Neural progenitor cell (in vitro differentiated cells): ENCODE measurements at regions not wholly inside any gene's neighbourhood (a gene's known extent, or its start where the extent isn't known, plus 50 kb on each side); places are given as distances from the start of the nearest gene placed in this dataset.

Experiments
- DNase-seq: peaks from one replicate; pipeline ENCODE4 v3.0.0-alpha.2; 2016; ENCODE audit warnings: low spot score
- H2AFZ ChIP-seq: fragments of 200-600 bp; sonication (generic); replicated peaks from 2 replicates; pipeline ENCODE4 v1.6.1; 2016; ENCODE audit warnings: antibody characterized with exemption
- H3F3A ChIP-seq: fragments of 200-600 bp; sonication (generic); 2 replicates; pipeline ENCODE4 v1.6.1; 2016; ENCODE audit warnings: antibody characterized with exemption, low read depth
- H3K27ac ChIP-seq: fragments of 200-600 bp; sonication (generic); 2 replicates; pipeline ENCODE4 v1.5.1; 2016; ENCODE audit warnings: mild to moderate bottlenecking
- H3K27me3 ChIP-seq: fragments of 200-600 bp; sonication (generic); 2 replicates; pipeline ENCODE4 v1.6.1; 2016; ENCODE audit warnings: mild to moderate bottlenecking, moderate library complexity
- H3K36me3 ChIP-seq: fragments of 200-600 bp; sonication (generic); 2 replicates; pipeline ENCODE4 v1.5.1; 2016
- H3K4me1 ChIP-seq: fragments of 200-600 bp; sonication (generic); 2 replicates; pipeline ENCODE4 v1.6.1; 2016; ENCODE audit warnings: mixed run types
- H3K4me2 ChIP-seq: fragments of 200-600 bp; sonication (generic); 2 replicates; pipeline ENCODE4 v1.6.1; 2016
- H3K4me3 ChIP-seq: fragments of 200-600 bp; sonication (generic); 2 replicates; pipeline ENCODE4 v1.5.1; 2016
- H3K79me2 ChIP-seq: fragments of 200-600 bp; sonication (generic); 2 replicates; pipeline ENCODE4 v1.6.1; 2016; ENCODE audit warnings: low read depth
- H3K9ac ChIP-seq: fragments of 200-600 bp; sonication (generic); 2 replicates; pipeline ENCODE4 v1.6.1; 2016
- H3K9me3 ChIP-seq: fragments of 200-600 bp; sonication (generic); 2 replicates; pipeline ENCODE4 v1.5.1; 2016; ENCODE audit warnings: low read depth
- H4K20me1 ChIP-seq: fragments of 200-600 bp; sonication (generic); 2 replicates; pipeline ENCODE4 v1.6.1; 2016; ENCODE audit warnings: low read depth
- H3K27ac Mint-ChIP-seq: 3 replicates; pipeline ENCODE4 v1.8.0; 2021; ENCODE audit warnings: mixed read lengths
- H3K27me3 Mint-ChIP-seq: 2 replicates; pipeline ENCODE4 v1.8.0; 2022; ENCODE audit warnings: low read depth, mild to moderate bottlenecking, inconsistent platforms, moderate library complexity, mixed read lengths; ENCODE audit not compliant: insufficient read depth
- H3K36me3 Mint-ChIP-seq: 3 replicates; pipeline ENCODE4 v1.8.0; 2021; ENCODE audit warnings: mixed read lengths
- H3K4me1 Mint-ChIP-seq: 3 replicates; pipeline ENCODE4 v1.8.0; 2021; ENCODE audit warnings: mixed read lengths
- H3K4me3 Mint-ChIP-seq: 3 replicates; pipeline ENCODE4 v1.8.0; 2021; ENCODE audit warnings: mild to moderate bottlenecking, moderate library complexity, mixed read lengths
- H3K9me3 Mint-ChIP-seq: 3 replicates; pipeline ENCODE4 v1.8.0; 2020; ENCODE audit warnings: mixed read lengths
- CTCF ChIP-seq: fragments of 200-600 bp; sonication (generic); IDR thresholded peaks from 2 replicates; pipeline ENCODE4 v1.5.1; 2017; ENCODE audit warnings: antibody characterized with exemption, mild to moderate bottlenecking
- EZH2 ChIP-seq: fragments of 200-600 bp; sonication (generic); IDR thresholded peaks from 2 replicates; pipeline ENCODE4 v1.6.1; 2017; ENCODE audit warnings: antibody characterized with exemption, mild to moderate bottlenecking, moderate library complexity
- EZH2phosphoT487 ChIP-seq: fragments of 200-600 bp; sonication (generic); IDR thresholded peaks from 2 replicates; pipeline ENCODE4 v1.6.1; 2017; ENCODE audit warnings: antibody characterized with exemption

- no peak overlapping the region for H3K27ac Mint-ChIP-seq
- Histone ChIP-seq H2AFZ (no peak overlapping the region), H3K9me3 (no peaks in the 10 kb centered on the region), H3K79me2 (no peaks in the 10 kb centered on the region), H4K20me1 (no peaks in the 10 kb centered on the region), H3K27me3 (no peaks in the 10 kb centered on the region), H3F3A (no peaks in the 10 kb centered on the region), H3K4me2 (no peak overlapping the region), H3K4me1 (no peaks in the 10 kb centered on the region), H3K4me3 (no peak overlapping the region), H3K27ac (no peak overlapping the region), H3K9ac (no peak overlapping the region), H3K36me3 (no peaks in the 10 kb centered on the region)
- no peak overlapping the region for H3K4me3 Mint-ChIP-seq
- peaks cover 2% of the 10 kb centered on the region for H3K9me3 Mint-ChIP-seq
- H3K4me1 Mint-ChIP-seq: peaks cover 15% of the 10 kb centered on the region
- DNase-seq: no peak
- peaks cover 1% of the 10 kb centered on the region for H3K36me3 Mint-ChIP-seq
- TF ChIP-seq EZH2 (no peak), CTCF (no peak), EZH2phosphoT487 (no peak)
- H3K27me3 Mint-ChIP-seq: no peaks in the 10 kb centered on the region
Measured at GRCh38 chr4:128358913-128359279, 71.3 kb upstream of the PGRMC2 start.

DNA sequence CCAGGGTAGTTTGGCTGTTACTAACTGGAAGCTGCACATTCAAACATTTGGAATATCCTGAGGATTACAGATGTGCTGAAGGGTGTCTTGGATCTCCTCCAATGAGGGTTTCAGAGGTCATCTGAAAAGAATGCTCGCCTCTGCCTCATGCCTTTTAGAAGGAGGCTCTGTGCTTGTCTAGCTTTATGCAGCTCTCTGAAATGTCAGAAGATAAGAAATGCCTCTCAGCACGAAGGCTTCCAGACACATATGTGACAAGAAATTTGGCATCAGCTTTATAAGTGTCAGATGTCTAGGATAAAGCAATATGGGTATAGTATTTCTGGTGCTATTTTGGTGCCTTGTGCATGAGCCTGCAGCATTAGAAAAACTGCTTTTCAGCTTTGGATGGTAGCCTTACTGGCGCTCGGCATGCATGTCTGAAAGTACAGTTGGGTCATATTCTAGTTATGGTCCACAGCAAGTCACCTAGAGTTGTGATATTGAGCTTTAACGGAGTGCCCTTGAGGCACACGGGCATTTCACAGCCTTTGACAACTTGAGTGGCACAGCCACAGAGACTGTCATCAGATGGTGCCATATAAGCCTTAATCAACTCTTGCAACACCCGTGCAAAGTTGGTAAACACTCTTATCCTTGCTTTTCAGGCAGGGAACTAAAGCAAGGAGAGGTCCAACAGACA lies 70.8 kb upstream of the PGRMC2 start:
- Histone ChIP-seq H3K9me3 (no peaks in the 10 kb centered on the region), H3K9ac (no peak overlapping the region), H3K27me3 (no peaks in the 10 kb centered on the region), H3K27ac (no peak overlapping the region), H3K4me1 (no peaks in the 10 kb centered on the region), H3K4me3 (no peak overlapping the region), H3F3A (no peaks in the 10 kb centered on the region), H2AFZ (no peak overlapping the region), H3K79me2 (no peaks in the 10 kb centered on the region), H4K20me1 (no peaks in the 10 kb centered on the region), H3K4me2 (no peak overlapping the region), H3K36me3 (no peaks in the 10 kb centered on the region)
- Mint-ChIP-seq H3K36me3 (peaks cover 1% of the 10 kb centered on the region), H3K27me3 (no peaks in the 10 kb centered on the region), H3K9me3 (peaks cover 2% of the 10 kb centered on the region), H3K4me3 (no peak overlapping the region), H3K4me1 (peaks cover 15% of the 10 kb centered on the region), H3K27ac (no peak overlapping the region)
- no peak for DNase-seq
- TF ChIP-seq EZH2 (no peak), EZH2phosphoT487 (no peak), CTCF (no peak)

DNA sequence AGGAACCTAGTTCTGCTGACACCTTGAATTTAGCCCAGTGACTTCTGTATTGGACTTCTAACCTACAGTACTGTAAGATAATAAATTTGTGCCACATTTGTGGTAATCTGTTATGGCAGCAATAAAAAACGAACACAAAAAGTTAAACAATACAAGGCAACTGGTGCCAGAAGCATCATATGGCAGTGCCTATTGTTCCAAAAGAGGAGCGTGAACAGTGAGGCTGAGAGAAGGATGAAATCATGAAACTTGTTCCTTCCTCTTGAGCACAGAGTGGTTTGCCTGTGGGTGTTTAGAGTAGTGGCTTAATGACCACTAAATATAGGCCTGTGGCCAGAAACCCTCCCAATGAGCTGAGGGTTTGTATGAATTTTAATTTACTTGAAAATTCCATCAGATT lies 69.7 kb upstream of the PGRMC2 start:
- H3K79me2 ChIP-seq: no peaks in the 10 kb centered on the region
- no peak overlapping the region for H3K27ac Mint-ChIP-seq
- no peak for DNase-seq
- no peaks in the 10 kb centered on the region for H3K4me1 ChIP-seq
- no peaks in the 10 kb centered on the region for H3K9me3 ChIP-seq
- no peaks in the 10 kb centered on the region for H3K27me3 ChIP-seq
- no peak overlapping the region for H3K4me3 ChIP-seq
- TF ChIP-seq EZH2phosphoT487 (no peak), CTCF (no peak), EZH2 (no peak)
- H3K9ac ChIP-seq: no peak overlapping the region
- no peaks in the 10 kb centered on the region for H3K36me3 ChIP-seq
- H4K20me1 ChIP-seq: no peaks in the 10 kb centered on the region
- peaks cover 15% of the 10 kb centered on the region for H3K4me1 Mint-ChIP-seq
- no peaks in the 10 kb centered on the region for H3F3A ChIP-seq
- no peak overlapping the region for H2AFZ ChIP-seq
- no peak overlapping the region for H3K4me2 ChIP-seq
- H3K36me3 Mint-ChIP-seq: peaks cover 1% of the 10 kb centered on the region
- H3K9me3 Mint-ChIP-seq: peaks cover 2% of the 10 kb centered on the region
- H3K27me3 Mint-ChIP-seq: no peaks in the 10 kb centered on the region
- no peak overlapping the region for H3K4me3 Mint-ChIP-seq
- H3K27ac ChIP-seq: no peak overlapping the region
